NCI-H1417 (cell line): ENCODE measurements at regions not wholly inside any gene's neighbourhood (a gene's known extent, or its start where the extent isn't known, plus 50 kb on each side); places are given as distances from the start of the nearest gene placed in this dataset.

ENCODE experiments used
- DNase-seq, 3 experiments: peaks; one replicate each; lab custom pipeline; 2025; lab: John Stamatoyannopoulos, UW

GRCh38 chr10:43781480-43782361 lies 133.0 kb upstream of the ZNF32 start:
- no peak for DNase-seq

GRCh38 chr10:43778571-43778970 lies 129.9 kb upstream of the ZNF32 start:
- no peak for DNase-seq

GRCh38 chr10:43775384-43775783 lies 126.7 kb upstream of the ZNF32 start:
- no peak for DNase-seq

- DNase-seq = no peak
Measured at GRCh38 chr10:43774234-43774769, 125.6 kb upstream of the ZNF32 start.

- DNase-seq = no peak
Measured at GRCh38 chr10:43773736-43774135, 125.1 kb upstream of the ZNF32 start.

- DNase-seq = no peak
Measured at GRCh38 chr10:43772171-43772570, 123.5 kb upstream of the ZNF32 start.

- DNase-seq = no peak
Measured at GRCh38 chr10:43771675-43772074, 123.0 kb upstream of the ZNF32 start.

GRCh38 chr10:43765516-43765915 lies 116.8 kb upstream of the ZNF32 start:
- DNase-seq = no peak

- DNase-seq = no peak
Measured at GRCh38 chr10:43763846-43764245, 115.2 kb upstream of the ZNF32 start.

GRCh38 chr10:43760514-43760913 lies 111.8 kb upstream of the ZNF32 start:
- DNase-seq = no peak

GRCh38 chr10:43759216-43759615 lies 110.5 kb upstream of the ZNF32 start:
- no peak for DNase-seq

- no peak for DNase-seq
Measured at GRCh38 chr10:43756341-43756740, 107.7 kb upstream of the ZNF32 start.

GRCh38 chr10:43754569-43755260 lies 106.0 kb upstream of the ZNF32 start:
- no peak for DNase-seq

GRCh38 chr10:43753397-43754061 lies 104.8 kb upstream of the ZNF32 start:
- no peak for DNase-seq

GRCh38 chr10:43752682-43753081 lies 104.0 kb upstream of the ZNF32 start:
- no peak for DNase-seq

- DNase-seq = no peak
Measured at GRCh38 chr10:43751646-43752045, 103.0 kb upstream of the ZNF32 start.

GRCh38 chr10:43749940-43750552 lies 101.4 kb upstream of the ZNF32 start:
- no peak for DNase-seq

- DNase-seq = no peak
Measured at GRCh38 chr10:43749145-43749576, 100.5 kb upstream of the ZNF32 start.

- DNase-seq = no peak
Measured at GRCh38 chr10:43748560-43748959, 99.9 kb upstream of the ZNF32 start.

GRCh38 chr10:43746906-43747305 lies 98.2 kb upstream of the ZNF32 start:
- no peak for DNase-seq

- no peak for DNase-seq
Measured at GRCh38 chr10:43739161-43739560, 90.5 kb upstream of the ZNF32 start.

- no peak for DNase-seq
Measured at GRCh38 chr10:43737003-43737402, 88.3 kb upstream of the ZNF32 start.
